ENCODE measurements at regions not wholly inside any gene's neighbourhood (a gene's known extent, or its start where the extent isn't known, plus 50 kb on each side); places are given as distances from the start of the nearest gene placed in this dataset.
"Not testable (repeated sequence)": the region's sequence is repeated elsewhere in the genome, so short reads cannot be mapped to it uniquely, and the experiment has no call there.

GRCh38 chr1:145537003-145537402, 70.8 kb upstream of the GPR89A start:
- TF ChIP-seq CTCF (conservative IDR thresholded peaks at IDR 0.05 in 1 of 2, IDR thresholded peaks at IDR 0.05 in 1 of 2; ENCODE audit: extremely low read depth in 1 of 2, insufficient read depth in 1 of 2, low read depth in 1 of 2, low read length in 2 of 2); EZH2 (IDR thresholded peaks at IDR 0.05; ENCODE audit: borderline replicate concordance, low read length): not testable (repeated sequence)
